GM21619 (cell line): ENCODE measurements at regions not wholly inside any gene's neighbourhood (a gene's known extent, or its start where the extent isn't known, plus 50 kb on each side); places are given as distances from the start of the nearest gene placed in this dataset.
A peak's percentile ranks its signal among the peaks of the same experiment; 100 is the strongest.

Source experiments
- ATAC-seq: cut with Tn5 transposase; IDR thresholded peaks from one replicate; pipeline ENCODE4 v1.9.1; 2021; ENCODE audit not compliant: unreplicated experiment

DNA sequence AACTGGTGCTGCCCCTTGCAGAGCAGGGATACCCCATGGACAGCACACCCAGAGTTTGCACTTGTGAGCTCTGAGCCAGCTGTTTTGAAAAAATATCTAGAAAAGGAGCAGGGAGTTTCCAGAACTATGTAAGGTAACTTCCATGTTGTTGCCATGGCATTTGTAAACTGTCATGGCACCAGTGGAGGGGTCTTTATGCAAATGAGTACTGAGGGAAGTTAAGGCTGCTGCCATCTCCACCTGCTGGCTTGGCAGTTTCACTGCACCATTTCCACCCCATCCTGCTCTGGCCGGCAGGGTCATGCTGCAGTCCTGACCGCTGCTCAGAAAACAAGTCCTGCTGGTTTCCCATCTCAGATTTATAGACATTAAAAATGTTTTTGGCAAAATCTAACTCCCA lies 52.3 kb upstream of the SNTG2 start:
- ATAC-seq: peak; percentile 65

DNA sequence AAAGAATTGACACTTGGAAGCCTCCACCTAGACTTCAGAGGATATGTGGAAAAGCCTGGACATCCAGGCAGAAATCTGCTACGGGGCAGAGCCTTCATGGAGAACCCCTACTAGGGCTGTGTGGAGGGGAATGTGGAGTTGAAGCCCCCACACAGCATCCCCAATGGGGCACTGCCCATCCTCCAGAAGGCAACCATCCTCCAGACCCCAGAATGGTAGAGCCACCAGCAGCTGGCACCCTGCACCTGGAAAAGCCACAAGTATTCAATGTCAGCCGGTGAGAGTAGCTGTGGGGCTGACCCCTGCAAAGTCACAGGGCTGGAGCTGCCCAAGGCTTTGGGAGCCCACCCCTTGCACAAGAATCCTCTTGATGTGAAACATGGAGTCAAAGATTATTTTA lies 53.6 kb upstream of the SNTG2 start:
- no peak for ATAC-seq

DNA sequence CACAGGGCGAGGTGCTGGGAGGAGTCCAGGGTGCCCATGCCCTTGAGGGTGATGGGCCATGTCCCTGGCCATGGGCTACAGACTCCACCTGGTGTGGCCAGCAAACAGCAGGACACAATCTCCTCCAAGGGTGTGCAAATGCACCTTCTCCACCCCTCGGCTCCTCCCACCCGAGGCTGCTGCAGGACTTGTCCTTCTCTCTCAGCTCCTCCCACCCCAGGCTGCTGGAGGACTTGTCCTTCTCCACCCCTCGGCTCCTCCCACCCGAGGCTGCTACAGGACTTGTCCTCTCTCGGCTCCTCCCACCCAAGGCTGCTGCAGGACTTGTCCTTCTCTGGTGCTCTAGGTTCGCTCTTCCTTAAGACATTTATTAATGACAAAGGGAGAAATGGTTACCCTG lies 57.3 kb upstream of the SNTG2 start:
- no peak for ATAC-seq

DNA sequence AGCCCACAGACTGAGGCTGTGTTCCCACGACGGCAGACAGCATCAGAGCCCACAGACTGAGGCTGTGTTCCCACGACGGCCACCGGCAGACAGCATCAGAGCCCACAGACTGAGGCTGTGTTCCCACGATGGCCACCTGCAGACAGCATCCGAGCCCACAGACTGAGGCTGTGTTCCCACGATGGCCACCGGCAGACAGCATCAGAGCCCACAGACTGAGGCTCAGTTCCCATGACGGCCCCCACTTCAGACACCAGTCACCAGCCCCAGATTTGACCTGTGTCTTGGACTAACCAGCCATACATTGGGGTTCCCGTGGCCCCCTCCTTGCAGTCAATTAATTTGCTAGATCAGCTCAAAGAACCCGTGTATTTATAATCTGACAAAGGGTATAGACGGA lies 57.8 kb upstream of the SNTG2 start:
- no peak for ATAC-seq

DNA sequence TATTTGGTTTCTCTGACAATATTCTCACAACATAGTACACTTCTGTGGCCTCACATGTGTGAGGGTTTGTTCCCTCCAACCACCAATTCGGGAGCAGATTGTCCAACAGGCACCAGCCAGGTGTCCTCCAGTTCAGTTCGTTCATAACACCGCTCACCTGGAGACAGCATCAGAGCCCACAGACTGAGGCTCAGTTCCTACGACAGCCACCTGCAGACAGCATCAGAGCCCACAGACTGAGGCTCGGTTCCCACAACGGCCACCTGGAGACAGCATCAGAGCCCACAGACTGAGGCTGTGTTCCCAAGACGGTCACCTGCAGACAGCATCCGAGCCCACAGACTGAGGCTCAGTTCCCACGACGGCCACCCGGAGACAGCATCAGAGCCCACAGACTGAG lies 58.2 kb upstream of the SNTG2 start:
- ATAC-seq: no peak

DNA sequence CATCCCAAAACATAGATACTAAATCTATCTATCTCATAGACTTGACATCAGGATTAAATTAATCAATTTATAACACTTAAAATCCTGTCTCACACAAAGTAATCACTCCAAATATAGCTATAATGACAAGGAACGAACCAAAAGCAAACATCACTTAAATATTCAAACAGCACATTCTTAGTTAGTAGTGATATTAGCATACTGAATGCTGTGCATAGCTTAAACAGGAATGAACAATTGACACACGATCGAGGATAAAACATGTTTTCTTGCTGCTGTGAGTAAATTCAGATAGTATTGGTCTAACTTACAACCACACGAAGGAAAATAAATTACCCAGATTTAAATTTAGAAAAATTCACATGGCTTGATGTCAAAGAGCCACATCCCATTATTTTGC lies 58.9 kb upstream of the SNTG2 start:
- ATAC-seq: no peak

DNA sequence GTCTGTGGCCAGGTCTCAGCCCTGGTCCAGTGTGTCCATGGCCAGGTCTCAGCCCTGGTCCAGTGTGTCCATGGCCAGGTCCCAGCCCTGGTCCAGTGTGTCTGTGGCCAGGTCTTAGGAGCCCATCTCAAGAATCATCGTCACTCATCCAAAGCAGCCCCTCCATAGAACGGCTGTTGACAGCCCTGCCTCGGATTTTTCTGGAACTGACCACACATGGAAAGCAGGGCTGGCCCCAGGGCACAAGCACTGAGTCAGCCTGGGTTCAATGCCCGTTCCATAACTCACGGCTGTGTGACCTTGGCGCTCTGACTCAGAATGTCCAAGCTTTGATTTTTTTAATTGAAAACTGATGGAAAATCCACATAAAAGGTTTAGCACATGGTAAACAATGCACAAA lies 59.9 kb upstream of the SNTG2 start:
- ATAC-seq: no peak

DNA sequence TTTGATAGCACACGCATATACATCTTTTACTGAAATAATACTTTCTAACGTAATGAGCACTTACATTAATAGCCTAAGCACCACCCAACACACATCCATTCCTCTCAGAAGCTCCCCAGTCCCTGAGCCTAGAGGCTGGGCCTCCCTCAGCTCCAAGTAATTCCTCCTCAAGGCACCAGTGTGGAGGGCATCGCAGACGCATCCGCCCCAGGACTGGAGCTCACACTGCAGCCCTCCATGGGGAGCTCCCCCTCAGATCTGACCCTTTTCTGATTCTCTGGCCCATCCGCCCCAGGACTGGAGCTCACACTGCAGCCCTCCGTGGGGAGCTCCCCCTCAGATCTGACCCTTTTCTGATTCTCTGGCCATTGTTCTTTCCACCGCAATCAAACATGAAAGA lies 60.4 kb upstream of the SNTG2 start:
- ATAC-seq: no peak

DNA sequence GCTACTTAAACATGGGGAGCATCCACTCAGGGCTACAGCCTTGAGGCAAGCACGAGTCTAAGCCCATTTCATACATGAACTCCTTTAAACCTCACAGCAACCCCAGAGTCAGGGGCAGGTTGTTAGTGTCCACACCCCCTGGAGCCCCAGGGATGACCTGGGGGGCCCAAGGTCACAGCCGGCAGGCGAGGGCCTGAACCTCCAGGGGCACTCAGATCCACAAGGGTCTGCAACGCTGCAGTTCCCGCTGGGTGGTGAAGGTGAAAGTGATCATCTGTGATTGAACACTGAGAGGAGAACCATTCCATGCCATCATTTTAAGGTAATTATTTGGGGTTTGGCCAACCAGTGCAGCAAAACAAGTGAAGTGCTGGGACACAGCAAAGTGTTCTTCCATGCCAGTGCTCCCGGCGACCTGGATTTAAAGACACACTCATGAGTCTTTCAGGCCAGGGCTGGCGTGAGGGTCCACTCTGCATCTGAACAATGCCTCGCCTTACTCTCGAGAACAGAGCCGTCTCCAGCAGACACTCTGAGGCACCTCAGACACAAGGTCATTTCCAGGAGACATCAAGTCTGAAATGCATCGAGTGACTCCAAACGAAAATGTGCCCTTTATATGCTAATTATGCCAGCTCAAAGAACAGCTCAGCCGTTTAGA lies 61.6 kb upstream of the SNTG2 start:
- ATAC-seq: no peak

DNA sequence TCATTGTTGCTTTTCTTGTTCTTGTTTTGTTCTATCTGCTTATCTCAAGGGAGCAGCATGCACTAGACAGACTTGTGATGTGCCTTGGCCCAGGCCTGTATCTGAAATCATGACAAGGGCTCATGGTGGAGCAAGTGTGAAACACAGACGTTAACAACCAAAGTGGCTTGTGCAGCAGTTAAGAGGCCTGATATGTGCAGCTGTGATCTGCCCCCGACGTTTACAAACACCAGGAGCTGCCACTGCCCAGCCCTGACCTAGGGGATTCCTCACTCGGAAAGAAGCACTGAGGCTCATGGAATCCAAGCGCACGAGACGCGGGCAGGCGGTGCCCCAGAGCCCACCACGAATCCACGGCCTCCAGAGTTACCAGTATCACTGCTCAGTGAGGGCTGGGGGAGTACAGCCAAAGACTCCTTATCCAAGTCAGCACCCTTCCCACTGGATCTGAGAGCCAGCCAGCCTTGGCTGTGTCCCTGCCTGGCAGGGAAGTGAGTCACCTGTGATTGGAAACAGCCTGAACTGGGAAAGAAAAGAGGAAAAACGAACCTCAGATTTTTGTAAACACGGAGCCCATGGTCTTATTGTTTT lies 62.3 kb upstream of the SNTG2 start:
- no peak for ATAC-seq

DNA sequence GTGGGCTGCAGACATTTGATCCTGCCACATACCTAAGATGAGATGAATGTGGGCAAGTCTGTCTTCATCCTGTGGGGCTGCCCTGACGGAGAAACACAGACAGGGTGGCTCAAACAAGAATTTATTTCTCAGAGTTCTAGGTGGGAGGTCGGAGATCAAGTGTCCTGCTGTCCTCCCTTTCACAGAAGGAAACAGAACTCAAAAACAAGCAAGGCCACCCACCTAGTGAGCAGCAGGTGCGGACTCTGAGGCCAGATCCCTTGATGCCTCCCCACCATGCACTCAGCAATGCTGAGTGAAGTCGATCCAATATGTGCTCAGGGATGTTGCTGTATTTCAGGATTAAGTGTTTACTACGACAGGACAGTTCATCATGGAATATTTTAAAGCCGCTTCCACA lies 63.0 kb upstream of the SNTG2 start:
- ATAC-seq: no peak

DNA sequence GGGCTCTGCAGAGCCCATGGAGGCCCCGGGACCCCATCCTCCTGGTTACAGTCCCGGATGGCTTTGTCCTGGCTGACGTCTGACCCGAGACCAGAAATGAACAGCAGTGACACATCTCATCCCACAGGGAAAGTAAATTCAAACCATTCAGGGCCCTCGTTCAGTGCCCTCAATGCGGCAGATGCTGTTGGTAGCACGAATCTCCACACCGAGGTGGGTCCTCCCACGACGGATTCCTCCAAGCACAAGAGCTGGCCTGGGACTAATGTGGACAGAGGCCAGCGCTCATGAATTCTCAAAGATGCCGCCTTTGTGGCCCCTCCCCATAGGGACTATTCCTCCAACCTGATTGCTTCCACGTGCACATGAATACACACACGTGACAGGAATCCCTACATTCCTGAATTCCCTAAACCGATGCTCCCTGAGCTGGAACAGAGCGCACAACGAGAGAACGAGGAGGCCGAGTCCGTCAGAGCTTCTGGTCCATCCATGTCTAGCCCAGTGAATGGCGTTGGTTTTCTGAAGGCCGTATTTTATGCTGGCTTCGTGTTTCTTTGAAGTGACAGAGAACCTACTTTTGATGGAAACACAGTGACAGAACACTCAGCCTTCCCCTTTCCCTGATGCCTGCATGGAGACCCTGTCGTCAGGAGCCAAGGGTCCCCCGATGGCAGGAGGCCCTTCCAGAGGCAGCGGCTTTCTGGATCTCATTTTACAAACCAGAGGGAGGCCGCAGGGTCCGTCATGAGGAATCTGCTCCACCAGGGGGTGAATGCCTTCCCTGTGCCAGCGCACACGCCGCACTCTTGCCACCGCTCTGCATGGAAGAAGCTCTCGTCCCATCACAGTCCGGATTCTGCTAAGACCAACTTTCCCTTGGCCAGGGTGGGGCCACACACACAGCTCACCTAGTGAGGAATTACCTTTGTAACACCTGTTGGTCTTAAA lies 64.3 kb upstream of the SNTG2 start:
- no peak for ATAC-seq

DNA sequence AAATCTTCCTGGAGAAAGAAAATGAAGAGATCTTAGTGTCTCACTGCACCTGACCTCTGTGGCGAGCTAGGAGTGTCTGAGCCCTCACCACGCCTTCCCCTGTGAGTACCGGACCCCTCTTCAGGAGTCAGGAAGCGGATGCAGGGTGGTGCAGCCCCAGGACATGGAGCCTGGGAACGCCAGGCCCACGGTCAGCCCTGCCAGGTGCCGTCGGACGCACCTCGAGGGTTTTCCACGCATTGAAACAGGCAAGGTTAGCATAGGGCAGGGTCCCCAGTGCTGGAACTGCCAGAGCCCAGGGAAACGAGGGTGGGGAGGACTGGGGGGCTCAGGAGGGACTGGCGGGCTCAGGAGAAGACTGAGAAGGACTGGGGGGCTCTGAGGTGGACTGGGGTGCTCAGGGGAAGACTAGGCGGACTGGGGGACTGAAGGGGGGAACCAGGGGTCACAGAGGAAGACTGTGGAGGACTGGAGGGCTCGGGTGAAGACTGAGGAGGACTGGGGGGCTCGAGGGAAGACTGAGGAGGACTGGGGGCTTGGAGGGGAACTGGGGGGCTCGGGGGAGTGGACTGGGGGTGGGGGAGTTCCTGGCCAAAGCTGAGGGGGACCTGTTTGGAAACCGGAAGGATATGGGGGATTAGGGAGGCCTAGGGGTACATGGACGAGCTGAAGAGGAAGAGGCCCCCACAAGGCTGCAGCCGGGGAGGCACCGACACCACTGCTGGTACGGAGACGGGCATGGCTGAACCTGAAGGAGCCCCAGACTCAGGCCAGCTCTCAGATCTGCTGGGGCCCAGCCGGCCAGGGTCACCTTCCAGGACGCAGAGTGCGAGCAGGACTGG lies 65.2 kb upstream of the SNTG2 start:
- no peak for ATAC-seq

DNA sequence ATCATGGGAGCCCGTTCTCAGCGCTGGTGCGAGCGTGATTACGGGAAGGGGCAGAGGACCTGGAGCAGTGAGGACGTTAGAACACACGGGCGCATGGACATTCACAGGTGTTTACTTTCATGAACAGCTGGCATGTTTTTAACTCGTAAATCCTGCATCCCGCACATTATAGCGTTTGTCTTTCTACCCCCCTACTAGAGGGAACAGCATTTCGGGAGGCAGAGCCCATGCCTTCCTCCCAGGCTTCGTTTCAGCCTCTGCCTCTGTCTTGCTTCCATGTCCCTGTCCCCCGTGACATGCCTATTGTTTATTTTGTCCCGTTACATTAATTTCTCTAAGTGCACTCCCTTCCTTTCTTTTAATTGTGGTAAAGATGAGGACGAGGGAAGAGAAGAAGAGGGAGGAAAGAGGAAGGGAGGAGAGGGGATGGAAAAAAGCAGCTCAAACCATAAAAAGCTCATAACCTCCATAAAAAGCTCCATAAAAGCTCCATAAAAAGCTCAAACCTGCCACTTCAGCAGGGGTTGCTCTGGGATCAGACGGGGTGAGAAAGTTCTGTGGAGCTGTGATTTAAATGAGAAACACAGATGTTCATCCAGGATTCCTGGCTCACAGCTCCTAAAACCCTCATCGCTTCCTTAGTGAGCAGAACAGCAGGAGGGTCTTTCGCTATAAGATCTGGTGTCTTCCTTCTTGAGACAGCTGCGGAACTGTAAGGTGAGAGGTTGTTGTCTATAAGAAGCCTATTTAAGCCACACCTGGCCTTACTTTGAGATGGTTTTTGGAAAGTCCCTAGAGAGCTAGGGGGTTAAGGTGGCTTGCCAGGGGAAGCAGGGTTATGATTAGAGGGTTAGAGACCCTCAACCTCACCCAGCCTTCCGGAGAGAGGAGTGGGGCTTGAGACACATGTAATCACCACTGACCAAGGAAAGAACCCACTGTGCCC lies 66.6 kb upstream of the SNTG2 start:
- ATAC-seq: no peak

DNA sequence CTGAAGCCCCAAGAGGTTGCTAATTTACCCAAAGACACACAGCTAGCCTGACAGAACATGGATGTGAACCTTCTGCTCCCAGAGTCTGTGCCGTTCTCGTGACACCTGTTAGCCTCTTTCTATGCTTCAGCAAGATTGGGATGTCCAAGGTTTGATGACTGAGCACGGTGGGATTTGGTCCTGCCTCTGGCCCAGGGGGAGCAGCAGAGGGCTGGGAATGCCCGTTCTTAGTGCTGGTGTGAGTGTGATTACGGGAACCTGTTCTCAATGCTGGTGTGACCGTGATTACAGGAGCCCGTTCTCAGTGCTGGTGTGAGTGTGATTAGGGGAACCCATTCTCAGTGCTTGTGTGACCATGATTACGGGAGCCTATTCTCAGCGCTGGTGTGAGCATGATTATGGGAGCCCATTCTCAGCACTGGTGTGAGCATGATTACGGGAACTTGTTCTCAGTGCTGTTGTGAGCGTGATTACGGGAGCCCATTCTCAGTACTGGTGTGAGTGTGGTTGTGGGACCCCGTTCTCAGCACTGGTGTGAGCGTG lies 67.3 kb upstream of the SNTG2 start:
- no peak for ATAC-seq

DNA sequence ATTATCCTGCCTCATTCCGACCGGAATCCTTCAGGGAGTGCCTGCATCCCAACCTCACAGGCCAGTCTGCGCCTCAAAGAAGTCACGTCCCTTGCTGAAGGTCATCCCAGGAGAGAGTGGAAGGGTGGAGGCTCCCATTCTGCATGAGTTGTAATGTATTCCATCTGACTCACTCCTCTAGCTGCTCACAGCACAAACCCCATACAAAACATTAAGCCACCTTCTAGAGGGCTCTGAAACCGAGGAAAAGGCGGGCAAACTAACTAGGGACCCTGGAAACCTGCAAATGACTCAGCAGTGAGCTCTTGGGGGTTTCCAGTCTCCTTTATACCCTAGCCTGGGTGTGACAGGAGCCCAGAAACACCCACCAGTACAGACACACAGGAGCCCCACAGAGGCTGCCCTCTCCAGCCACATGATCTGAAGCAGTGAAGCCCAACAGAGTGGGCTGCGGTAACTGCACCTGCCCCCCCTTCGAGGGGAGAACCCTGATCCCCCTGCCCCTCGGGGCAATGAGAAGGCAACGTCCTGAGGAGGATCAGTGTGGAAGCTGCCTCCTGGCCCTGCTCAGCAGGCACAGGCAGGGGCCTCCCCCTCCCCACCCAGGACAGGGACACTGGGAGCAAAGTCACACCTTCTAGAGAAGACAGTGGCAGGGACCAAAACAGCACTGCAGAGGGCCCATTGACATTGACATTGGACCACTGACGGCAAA lies 69.3 kb upstream of the SNTG2 start:
- ATAC-seq: peak; percentile 86

DNA sequence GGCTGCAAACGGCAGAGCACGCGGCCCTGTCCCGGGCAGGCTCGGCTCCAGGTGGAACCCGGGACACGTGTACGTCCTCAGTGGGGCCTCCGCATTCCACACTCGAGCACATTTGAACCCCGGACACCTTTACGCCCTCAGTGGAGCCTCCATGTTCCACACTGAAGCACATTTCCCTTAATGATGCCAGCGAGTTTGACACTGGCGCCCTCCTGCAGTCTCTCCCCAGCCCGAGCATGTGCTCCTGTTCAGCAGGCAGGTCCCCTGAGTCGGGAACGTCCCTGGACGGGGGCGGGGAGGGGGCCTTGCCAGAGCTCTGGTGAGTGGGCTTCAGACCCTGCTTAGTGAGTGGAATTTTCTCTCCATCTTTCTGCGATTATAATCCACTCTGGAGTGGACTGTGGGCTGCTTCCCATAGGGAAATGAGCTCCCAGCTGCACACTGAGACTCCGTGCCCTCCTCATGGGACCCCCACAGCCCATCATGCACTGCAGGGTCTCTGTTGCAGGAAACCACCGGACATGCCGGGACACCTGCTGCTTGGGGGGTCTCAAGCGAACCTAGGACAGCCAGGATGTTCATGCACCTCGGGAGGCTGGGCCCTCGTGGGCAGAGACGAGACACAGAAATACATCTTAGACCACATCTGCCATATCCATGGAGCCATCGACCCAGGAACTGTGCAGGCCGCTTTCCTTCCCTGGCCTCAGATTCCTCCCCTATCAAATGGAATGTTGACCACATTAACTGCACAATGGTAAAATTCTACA lies 70.3 kb upstream of the SNTG2 start:
- no peak for ATAC-seq

DNA sequence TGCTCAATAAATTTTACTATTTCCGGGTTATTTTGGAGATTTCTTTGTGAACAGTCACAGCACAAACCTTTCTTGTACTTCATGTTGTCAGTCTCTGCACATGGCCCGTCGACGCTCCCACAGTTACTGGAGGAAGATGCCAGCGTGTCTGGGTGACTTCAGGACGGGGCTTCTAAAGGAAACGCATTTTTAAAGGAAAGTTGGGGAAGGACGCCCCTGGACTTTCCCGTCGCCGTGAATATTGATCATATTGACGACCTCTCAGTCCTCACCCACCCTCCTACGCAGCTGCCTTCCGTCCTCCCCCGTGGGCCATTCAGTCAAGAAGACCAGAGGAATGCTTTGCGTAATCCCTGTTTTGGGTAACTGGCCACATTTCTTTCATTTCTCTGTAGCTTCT lies 71.1 kb upstream of the SNTG2 start:
- no peak for ATAC-seq
